ENCODE measurements at regions not wholly inside any gene's neighbourhood (a gene's known extent, or its start where the extent isn't known, plus 50 kb on each side); places are given as distances from the start of the nearest gene placed in this dataset.

- H3K36me3 ChIP-seq (ENCODE audit: control insufficient read depth in 2 of 2, extremely low read depth in 1 of 2, insufficient read depth in 2 of 2, low read length in 2 of 2) = no peaks in the 10 kb centered on the region
- no peak for TF ChIP-seq GATA2 (IDR thresholded peaks at IDR 0.05; ENCODE audit: insufficient read depth, insufficient read length, low read depth, low read length)
- TF ChIP-seq, protein P1, sequence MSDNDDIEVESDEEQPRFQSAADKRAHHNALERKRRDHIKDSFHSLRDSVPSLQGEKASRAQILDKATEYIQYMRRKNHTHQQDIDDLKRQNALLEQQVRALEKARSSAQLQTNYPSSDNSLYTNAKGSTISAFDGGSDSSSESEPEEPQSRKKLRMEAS (IDR thresholded peaks at IDR 0.05; ENCODE audit: insufficient read depth, insufficient read length) = no peak
- no peak for TF ChIP-seq MYC (IDR thresholded peaks at IDR 0.05; ENCODE audit: low read depth, low read length)
- TF ChIP-seq FOS (IDR thresholded peaks at IDR 0.05; ENCODE audit: borderline replicate concordance, insufficient read depth, low read length) = no peak
- no peak overlapping the region for H2AFZ ChIP-seq (ENCODE audit: low read depth, low read length)
- dilution Hi-C loops (cut with MboI; ENCODE audit: extremely low pct_ligation_motif_present, low sequenced_read_pairs) (no loop called here), intact Hi-C loops (cut with micrococcal nuclease) (no loop called here)
- H3K9ac ChIP-seq (replicated peaks; ENCODE audit: extremely low read depth, insufficient read depth, low read length) = no peak overlapping the region
- ChIA-PET POLR2A (no interaction called here), CTCF (no interaction called here)
- H3K9me3 ChIP-seq (replicated peaks; ENCODE audit: control insufficient read depth, insufficient read depth, low read length) = no peaks in the 10 kb centered on the region
- peaks cover 7% of the 10 kb centered on the region for H3K4me1 ChIP-seq (ENCODE audit: control insufficient read depth, extremely low read depth, insufficient read depth, low read length)
- no peak overlapping the region for H3K4me2 ChIP-seq (ENCODE audit: insufficient read depth, low read length)
- H3K4me3 ChIP-seq (replicated peaks in 1 of 3; ENCODE audit: insufficient read depth in 1 of 3, low read depth in 1 of 3, low read length in 3 of 3) = no peak overlapping the region
- H3K27ac ChIP-seq (ENCODE audit: insufficient read depth, low read depth, low read length) = no peak overlapping the region
- FAIRE-seq = no peak
- H4K20me1 ChIP-seq (replicated peaks; ENCODE audit: control insufficient read depth, extremely low read depth, insufficient read depth, low read length) = no peaks in the 10 kb centered on the region
- BruUV-seq (replicated peaks) = no TSS peak
- H3K79me2 ChIP-seq (ENCODE audit: control insufficient read depth, insufficient read depth, low read length) = no peaks in the 10 kb centered on the region
- no peaks in the 10 kb centered on the region for H3K9me1 ChIP-seq (replicated peaks; ENCODE audit: control insufficient read depth, extremely low read depth, insufficient read depth, low read length)
- DNase-seq (ENCODE audit: low read depth, low spot score) = no peak
- peaks cover 0 to 1% of the 10 kb centered on the region in 2 experiments for H3K27me3 ChIP-seq (ENCODE audit: control insufficient read depth in 2 of 2, insufficient read depth in 2 of 2, low read length in 2 of 2)
Observed at GRCh38 chr6:71582820-71583219, 294.2 kb downstream of the OGFRL1 start.

GRCh38 chr6:71584712-71585436 is 296.3 kb downstream of the OGFRL1 start:
- TF ChIP-seq GATA2 (IDR thresholded peaks at IDR 0.05; ENCODE audit: insufficient read depth, insufficient read length, low read depth, low read length) = no peak
- TF ChIP-seq CTCF (IDR thresholded peaks at IDR 0.05; ENCODE audit: extremely low read depth in 1 of 2, insufficient read depth in 1 of 2, low read depth in 1 of 2, low read length in 2 of 2) = no peak
- no peak for TF ChIP-seq EZH2 (IDR thresholded peaks at IDR 0.05; ENCODE audit: borderline replicate concordance, low read depth, low read length, severe bottlenecking)
- no peak for TF ChIP-seq MYC (IDR thresholded peaks at IDR 0.05; ENCODE audit: low read depth, low read length)
- no TSS peak for BruUV-seq (replicated peaks)
- Histone ChIP-seq H2AFZ (ENCODE audit: low read depth, low read length) (no peak overlapping the region), H3K79me2 (ENCODE audit: control insufficient read depth, insufficient read depth, low read length) (no peaks in the 10 kb centered on the region), H3K36me3 (ENCODE audit: control insufficient read depth in 2 of 2, extremely low read depth in 1 of 2, insufficient read depth in 2 of 2, low read length in 2 of 2) (no peaks in the 10 kb centered on the region), H3K9me3 (replicated peaks; ENCODE audit: control insufficient read depth, insufficient read depth, low read length) (no peaks in the 10 kb centered on the region), H3K9ac (replicated peaks; ENCODE audit: extremely low read depth, insufficient read depth, low read length) (no peak overlapping the region), H3K9me1 (replicated peaks; ENCODE audit: control insufficient read depth, extremely low read depth, insufficient read depth, low read length) (no peaks in the 10 kb centered on the region), H3K4me2 (ENCODE audit: insufficient read depth, low read length) (no peak overlapping the region), H3K27ac (ENCODE audit: insufficient read depth, low read depth, low read length) (no peak overlapping the region), H3K4me3 (replicated peaks in 1 of 3; ENCODE audit: insufficient read depth in 1 of 3, low read depth in 1 of 3, low read length in 3 of 3) (no peak overlapping the region), H4K20me1 (replicated peaks; ENCODE audit: control insufficient read depth, extremely low read depth, insufficient read depth, low read length) (no peaks in the 10 kb centered on the region), H3K27me3 (ENCODE audit: control insufficient read depth in 2 of 2, insufficient read depth in 2 of 2, low read length in 2 of 2) (peaks cover 3 to 8% of the 10 kb centered on the region in 2 experiments), H3K4me1 (ENCODE audit: control insufficient read depth, extremely low read depth, insufficient read depth, low read length) (peaks cover 4% of the 10 kb centered on the region)
- POLR2A ChIA-PET = no interaction called here
- FAIRE-seq = no peak
- intact Hi-C loops (cut with micrococcal nuclease) = no loop called here
- dilution Hi-C loops (cut with MboI; ENCODE audit: extremely low pct_ligation_motif_present, low sequenced_read_pairs) = no loop called here
- CTCF ChIA-PET = no interaction called here
- no peak for DNase-seq (ENCODE audit: low read depth, low spot score)
